Dedifferentiated amniotic fluid mesenchymal stem cell (primary cell): ENCODE measurements at regions not wholly inside any gene's neighbourhood (a gene's known extent, or its start where the extent isn't known, plus 50 kb on each side); places are given as distances from the start of the nearest gene placed in this dataset.
A peak's percentile ranks its signal among the peaks of the same experiment; 100 is the strongest.

Experiments
- DNase-seq: peaks from one replicate; pipeline ENCODE4 v3.0.0-alpha.2; 2016; ENCODE audit errors: extremely low spot score

GRCh38 chr3:22585504-22585903, 617.6 kb upstream of the UBE2E2 start:
- DNase-seq: no peak

- DNase-seq: no peak
Observed at GRCh38 chr3:22585911-22586310, 617.2 kb upstream of the UBE2E2 start.

- no peak for DNase-seq
Observed at GRCh38 chr3:22587446-22587845, 615.7 kb upstream of the UBE2E2 start.

- DNase-seq: no peak
Observed at GRCh38 chr3:22593638-22594037, 609.5 kb upstream of the UBE2E2 start.

GRCh38 chr3:22594990-22595389, 608.1 kb upstream of the UBE2E2 start:
- no peak for DNase-seq

- DNase-seq: no peak
Observed at GRCh38 chr3:22606461-22606860, 596.7 kb upstream of the UBE2E2 start.

- DNase-seq: no peak
Observed at GRCh38 chr3:22606938-22607337, 596.2 kb upstream of the UBE2E2 start.

GRCh38 chr3:22608093-22608492, 595.0 kb upstream of the UBE2E2 start:
- DNase-seq: no peak

GRCh38 chr3:22608721-22609120, 594.4 kb upstream of the UBE2E2 start:
- DNase-seq: no peak

GRCh38 chr3:22609139-22609538, 594.0 kb upstream of the UBE2E2 start:
- no peak for DNase-seq

GRCh38 chr3:22612927-22613326, 590.2 kb upstream of the UBE2E2 start:
- no peak for DNase-seq

GRCh38 chr3:22615790-22616189, 587.3 kb upstream of the UBE2E2 start:
- no peak for DNase-seq

GRCh38 chr3:22617372-22617771, 585.8 kb upstream of the UBE2E2 start:
- no peak for DNase-seq

GRCh38 chr3:22620498-22620897, 582.6 kb upstream of the UBE2E2 start:
- no peak for DNase-seq

GRCh38 chr3:22621205-22621809, 581.8 kb upstream of the UBE2E2 start:
- DNase-seq: no peak

GRCh38 chr3:22627993-22628499, 575.1 kb upstream of the UBE2E2 start:
- no peak for DNase-seq

- DNase-seq: no peak
Observed at GRCh38 chr3:22632536-22632935, 570.6 kb upstream of the UBE2E2 start.

- no peak for DNase-seq
Observed at GRCh38 chr3:22634433-22634832, 568.7 kb upstream of the UBE2E2 start.

GRCh38 chr3:22659651-22660475, 543.3 kb upstream of the UBE2E2 start:
- DNase-seq: peak; percentile 16

- DNase-seq: no peak
Observed at GRCh38 chr3:22660606-22661005, 542.5 kb upstream of the UBE2E2 start.

GRCh38 chr3:22661121-22661700, 541.9 kb upstream of the UBE2E2 start:
- DNase-seq: no peak

GRCh38 chr3:22665528-22665927, 537.6 kb upstream of the UBE2E2 start:
- DNase-seq: no peak

GRCh38 chr3:22666736-22667135, 536.4 kb upstream of the UBE2E2 start:
- DNase-seq: no peak
